PC-3 (cell line): ENCODE measurements at regions not wholly inside any gene's neighbourhood (a gene's known extent, or its start where the extent isn't known, plus 50 kb on each side); places are given as distances from the start of the nearest gene placed in this dataset.
"Not testable (repeated sequence)": the region's sequence is repeated elsewhere in the genome, so short reads cannot be mapped to it uniquely, and the experiment has no call there.

Source experiments
- ATAC-seq: fragments of 200-7000 bp; cut with Tn5 transposase; 2 replicates; pipeline ENCODE4 v1.9.1; 2020; ENCODE audit warnings: mild to moderate bottlenecking, moderate library complexity
- BruUV-seq: library from RNA; stranded (reverse); fragments of 400-500 nt; replicated peaks from 2 replicates; lab custom pipeline; 2021; lab: Mats Ljungman, UMichigan
- CTCF ChIA-PET: fragments of 300-600 bp; sonication (Branson Sonifier 250); formaldehyde crosslinking; loops from one replicate; lab custom pipeline; 2022; ENCODE audit warnings: antibody characterized with exemption; lab: Charles Lee
- POLR2A ChIA-PET: fragments of 300-600 bp; sonication (Branson Sonifier 250); formaldehyde crosslinking; loops from one replicate; lab custom pipeline; 2022; ENCODE audit warnings: antibody characterized with exemption; ENCODE audit not compliant: unreplicated experiment; lab: Charles Lee
- DNase-seq: peaks from one replicate; pipeline ENCODE4 v3.0.0-alpha.2; 2015
- H2AFZ ChIP-seq: fragments of 300-600 bp; sonication (generic); 2 replicates; pipeline ENCODE4 v1.6.0; 2016; ENCODE audit warnings: antibody characterized with exemption, low read length
- H3F3A ChIP-seq: fragments of 300-600 bp; sonication (generic); one replicate; pipeline ENCODE4 v1.6.0; 2017; ENCODE audit warnings: antibody characterized with exemption, low read length, control low read depth, mild to moderate bottlenecking; ENCODE audit not compliant: unreplicated experiment
- H3K27ac ChIP-seq: fragments of 300-600 bp; sonication (generic); 2 replicates; pipeline ENCODE4 v1.5.1; 2016; ENCODE audit warnings: mild to moderate bottlenecking, low read length
- H3K27me3 ChIP-seq: fragments of 300-600 bp; sonication (generic); 2 replicates; pipeline ENCODE4 v1.6.1; 2016; ENCODE audit warnings: low read length, mixed read lengths
- H3K36me3 ChIP-seq: fragments of 300-600 bp; sonication (generic); 2 replicates; pipeline ENCODE4 v1.6.1; 2016; ENCODE audit warnings: low read depth, mixed run types, low read length, mixed read lengths
- H3K4me1 ChIP-seq: fragments of 300-600 bp; sonication (generic); 2 replicates; pipeline ENCODE4 v1.5.1; 2016; ENCODE audit warnings: low read length; ENCODE audit not compliant: insufficient read depth
- H3K4me2 ChIP-seq: fragments of 300-600 bp; sonication (generic); 2 replicates; pipeline ENCODE4 v1.6.0; 2016; ENCODE audit warnings: low read length
- H3K4me3 ChIP-seq: fragments of 300-600 bp; sonication (generic); 2 replicates; pipeline ENCODE4 v1.5.1; 2016; ENCODE audit warnings: mild to moderate bottlenecking, low read length, mixed read lengths
- H3K79me2 ChIP-seq: fragments of 300-600 bp; sonication (generic); 2 replicates; pipeline ENCODE4 v1.6.1; 2017; ENCODE audit warnings: low read length, mixed read lengths
- H3K9ac ChIP-seq: fragments of 300-600 bp; sonication (generic); 2 replicates; pipeline ENCODE4 v1.6.0; 2016; ENCODE audit warnings: mild to moderate bottlenecking, low read length
- H3K9me2 ChIP-seq: fragments of 300-600 bp; sonication (generic); replicated peaks from 2 replicates; pipeline ENCODE4 v1.6.1; 2016; ENCODE audit warnings: mixed run types, low read length, mixed read lengths
- H3K9me3 ChIP-seq: fragments of 300-600 bp; sonication (generic); 2 replicates; pipeline ENCODE4 v1.6.1; 2016; ENCODE audit warnings: low read length, mixed read lengths
- H4K20me1 ChIP-seq: fragments of 300-600 bp; sonication (generic); 2 replicates; pipeline ENCODE4 v1.6.1; 2016; ENCODE audit warnings: low read length, mixed read lengths
- CTCF ChIP-seq: fragments of 300-600 bp; sonication (generic); conservative IDR thresholded peaks from 2 replicates; pipeline ENCODE4 v1.5.1; 2017; ENCODE audit warnings: antibody characterized with exemption, low read depth, mild to moderate bottlenecking, low read length
- EZH2 ChIP-seq: fragments of 300-600 bp; sonication (generic); IDR thresholded peaks from one replicate; pipeline ENCODE4 v1.6.1; 2017; ENCODE audit warnings: antibody characterized with exemption, mild to moderate bottlenecking, low read length; ENCODE audit not compliant: unreplicated experiment
- EZH2phosphoT487 ChIP-seq: fragments of 300-600 bp; sonication (generic); IDR thresholded peaks from 2 replicates; pipeline ENCODE4 v1.6.1; 2018; ENCODE audit warnings: mild to moderate bottlenecking, antibody characterized with exemption, low read length, borderline replicate concordance
- intact Hi-C: fragments of 100-400 bp; cut with micrococcal nuclease; formaldehyde crosslinking; loops from 2 replicates; pipeline ENCODE4 v1.9.0; 2023

DNA sequence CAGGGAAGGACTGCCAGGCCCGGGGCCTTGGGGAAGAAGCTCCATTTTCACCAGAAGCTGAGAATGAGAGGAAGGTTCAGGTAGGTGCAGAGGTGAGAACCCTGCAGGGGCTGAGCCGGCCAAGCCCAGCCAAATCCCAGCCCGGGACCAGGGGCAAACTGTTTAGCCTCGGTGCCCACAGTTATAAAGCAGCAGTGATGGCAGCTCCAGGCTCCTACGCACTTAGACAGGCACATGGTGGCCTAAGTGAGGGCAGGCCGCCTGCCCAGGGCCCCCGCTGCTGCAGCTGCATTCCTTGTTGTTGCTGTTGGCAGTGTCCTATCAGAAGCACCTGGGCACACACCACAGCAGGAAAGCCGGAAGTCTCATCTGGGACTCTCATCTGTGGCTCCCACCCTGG is 159.9 kb upstream of the FOXD4L5 start:
- CTCF ChIA-PET, result no interaction called here

GRCh38 chr9:65442116-65442515 is 157.1 kb upstream of the FOXD4L5 start:
- POLR2A ChIA-PET, H3K27me3 ChIP-seq, H3F3A ChIP-seq, H4K20me1 ChIP-seq, H3K4me3 ChIP-seq, H3K9me3 ChIP-seq, H3K9me2 ChIP-seq, ATAC-seq, H3K4me2 ChIP-seq, H3K27ac ChIP-seq, CTCF ChIA-PET, H3K36me3 ChIP-seq, BruUV-seq, H2AFZ ChIP-seq, H3K9ac ChIP-seq, DNase-seq, H3K79me2 ChIP-seq, intact Hi-C loops, H3K4me1 ChIP-seq: not testable (repeated sequence)

More for the DNA sequence above, 159.9 kb upstream of the FOXD4L5 start:
- BruUV-seq, result no TSS peak
- Histone ChIP-seq H3K4me2 (no peak overlapping the region), H3K4me3 (no peak overlapping the region), H3K27me3 (no peaks in the 10 kb centered on the region), H3K79me2 (no peaks in the 10 kb centered on the region), H3K9me3 (no peaks in the 10 kb centered on the region), H3K27ac (no peak overlapping the region), H3K9me2 (no peaks in the 10 kb centered on the region), H4K20me1 (no peaks in the 10 kb centered on the region), H3F3A (no peaks in the 10 kb centered on the region), H2AFZ (no peak overlapping the region), H3K36me3 (no peaks in the 10 kb centered on the region), H3K4me1 (no peaks in the 10 kb centered on the region), H3K9ac (no peak overlapping the region)
- POLR2A ChIA-PET, result no interaction called here
- no peak for TF ChIP-seq CTCF
- TF ChIP-seq EZH2, result no peak
- no peak for TF ChIP-seq EZH2phosphoT487
- intact Hi-C loops, result no loop called here
- DNase-seq, result no peak
- ATAC-seq, result no peak

DNA sequence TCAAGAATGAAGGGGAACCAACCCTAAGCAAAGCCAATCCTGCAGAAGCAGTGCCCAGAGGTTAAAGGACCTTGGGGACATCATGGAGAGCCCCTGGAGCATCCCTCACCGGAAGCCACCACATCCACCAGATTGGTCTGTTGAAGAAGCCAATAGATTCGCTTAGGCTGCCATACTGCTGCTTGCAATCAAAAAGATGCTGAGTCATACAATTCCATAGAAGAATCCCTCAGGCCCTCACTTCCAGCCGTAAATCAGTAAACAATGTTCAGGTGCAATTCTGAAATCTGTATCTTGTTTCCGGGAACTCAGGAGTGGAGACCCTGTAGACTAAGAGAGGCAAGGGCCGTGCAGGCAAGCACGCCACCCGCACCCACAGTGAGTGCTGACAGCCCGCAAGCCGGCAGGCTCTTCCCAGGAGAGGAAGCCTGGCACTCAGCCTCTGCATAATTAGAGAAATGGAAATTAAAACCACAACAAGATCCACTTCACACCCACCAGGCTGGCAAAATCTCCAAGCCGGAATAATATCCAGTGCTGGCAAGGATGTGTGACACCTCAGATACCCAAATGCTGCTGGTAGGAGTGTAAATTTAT is 156.4 kb upstream of the FOXD4L5 start:
- H3K79me2 ChIP-seq, BruUV-seq, H3K36me3 ChIP-seq, H3K4me2 ChIP-seq, H4K20me1 ChIP-seq, POLR2A ChIA-PET, H3F3A ChIP-seq, H3K4me3 ChIP-seq, ATAC-seq, H2AFZ ChIP-seq, H3K9ac ChIP-seq, H3K9me2 ChIP-seq, H3K9me3 ChIP-seq, CTCF ChIA-PET, DNase-seq, H3K27me3 ChIP-seq, intact Hi-C loops, H3K4me1 ChIP-seq, H3K27ac ChIP-seq: not testable (repeated sequence)

GRCh38 chr9:65437724-65438123 is 152.7 kb upstream of the FOXD4L5 start:
- Histone ChIP-seq H3K79me2 (no peaks in the 10 kb centered on the region), H4K20me1 (no peaks in the 10 kb centered on the region), H2AFZ (no peak overlapping the region), H3K27ac (no peak overlapping the region), H3K4me3 (no peak overlapping the region), H3K9me2 (no peaks in the 10 kb centered on the region), H3K36me3 (no peaks in the 10 kb centered on the region), H3K4me1 (no peaks in the 10 kb centered on the region), H3K9me3 (no peaks in the 10 kb centered on the region), H3K9ac (no peak overlapping the region), H3F3A (no peaks in the 10 kb centered on the region), H3K27me3 (no peaks in the 10 kb centered on the region), H3K4me2 (no peak overlapping the region)
- no peak for ATAC-seq
- no peak for TF ChIP-seq CTCF
- TF ChIP-seq EZH2phosphoT487, result no peak
- no peak for TF ChIP-seq EZH2
- CTCF ChIA-PET, result no interaction called here
- POLR2A ChIA-PET, result no interaction called here
- DNase-seq, result no peak
- intact Hi-C loops, result no loop called here
- no TSS peak for BruUV-seq
